Ureter (tissue), 1 donor: ENCODE measurements at regions not wholly inside any gene's neighbourhood (a gene's known extent, or its start where the extent isn't known, plus 50 kb on each side); places are given as distances from the start of the nearest gene placed in this dataset.

Source experiments
- DNase-seq: peaks from one replicate; pipeline ENCODE4 v3.0.0-alpha.2; 2020; ENCODE audit warnings: low spot score
- donor health status: DM: yes; HTN: yes; CAD: no.

DNA sequence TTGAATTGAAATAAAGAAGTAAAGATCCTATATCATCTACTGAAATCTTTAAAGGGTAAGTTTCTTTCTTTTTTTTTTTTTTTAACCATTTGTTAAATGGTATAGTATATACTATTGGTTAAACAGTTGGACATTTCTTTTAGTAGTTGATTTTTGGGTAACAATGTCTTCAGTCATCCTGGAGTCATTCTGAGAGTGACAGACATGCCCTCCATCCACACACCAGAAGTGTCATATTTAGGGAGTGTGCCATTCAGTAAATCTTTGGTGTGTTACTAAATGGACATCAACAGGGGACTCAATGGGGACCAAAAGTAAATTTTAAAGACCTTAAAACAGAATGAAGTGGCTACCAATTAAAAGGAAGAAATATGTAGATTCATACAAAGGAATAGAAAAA lies 50.8 kb upstream of the SLC39A10 start:
- no peak for DNase-seq

DNA sequence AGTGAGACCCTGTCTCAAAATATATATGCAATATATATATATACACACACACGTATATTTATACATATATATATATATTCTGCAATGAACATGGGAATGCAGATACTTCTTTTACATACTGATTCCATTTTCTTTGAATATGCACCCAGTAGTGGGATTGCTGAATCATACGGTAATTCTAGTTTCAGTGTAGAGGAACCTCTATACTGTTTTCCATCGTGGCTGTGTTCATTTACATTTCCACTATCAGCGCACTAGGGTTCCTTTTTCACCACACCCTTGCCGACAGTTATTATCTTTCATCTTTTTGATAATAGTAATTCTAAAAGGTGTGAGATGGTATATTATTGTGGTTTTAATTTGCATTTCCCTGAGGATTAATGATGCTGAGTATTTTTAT lies 52.3 kb upstream of the SLC39A10 start:
- DNase-seq: no peak

DNA sequence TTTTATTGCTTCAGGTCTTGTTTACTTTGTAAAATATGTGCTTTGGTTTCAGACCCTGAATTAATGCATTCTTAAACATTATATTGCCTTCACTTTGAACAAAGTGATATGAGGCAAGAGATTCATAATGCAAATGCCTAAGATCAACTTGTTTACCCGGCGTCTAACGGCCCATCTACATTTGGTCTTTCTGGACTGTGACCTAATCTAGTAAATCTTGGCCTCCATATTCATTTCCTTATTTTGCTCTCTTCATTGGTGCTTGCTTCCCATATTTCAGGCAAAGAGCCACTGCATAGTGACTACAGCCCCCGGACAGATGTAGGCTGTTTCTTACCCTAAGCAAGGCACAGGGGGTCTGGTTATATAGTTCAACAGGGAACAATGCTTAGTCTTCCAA lies 53.0 kb upstream of the SLC39A10 start:
- DNase-seq: no peak

- no peak for DNase-seq
These were observed 53.6 kb upstream of the SLC39A10 start for GRCh38 chr2:195603408-195603807.

- no peak for DNase-seq
These were observed 54.3 kb upstream of the SLC39A10 start for GRCh38 chr2:195602687-195603086.

GRCh38 chr2:195601361-195601760 lies 55.7 kb upstream of the SLC39A10 start:
- DNase-seq: no peak

- DNase-seq: no peak
These were observed 56.2 kb upstream of the SLC39A10 start for GRCh38 chr2:195600778-195601177.

- DNase-seq: no peak
These were observed 60.2 kb upstream of the SLC39A10 start for GRCh38 chr2:195596840-195597239.

DNA sequence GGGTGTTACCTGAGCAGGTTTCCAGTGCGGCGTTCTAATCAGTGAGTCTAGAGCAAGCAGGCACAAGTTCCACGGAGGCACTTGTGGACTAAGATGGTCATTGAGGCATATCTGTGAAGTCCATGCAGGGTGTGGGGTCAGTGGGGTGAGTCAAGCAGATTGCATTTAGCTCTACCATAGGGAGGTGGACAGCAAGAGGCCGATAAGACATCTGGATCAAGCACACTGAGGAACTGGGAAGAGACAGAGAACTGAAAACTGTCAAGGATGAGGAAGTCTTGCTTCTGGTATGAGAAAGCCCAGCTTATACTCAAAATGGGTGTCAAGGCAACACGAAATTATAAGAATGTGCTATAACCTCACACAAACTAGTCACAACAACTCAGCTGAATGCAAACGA lies 61.2 kb upstream of the SLC39A10 start:
- DNase-seq: no peak

- no peak for DNase-seq
These were observed 61.9 kb upstream of the SLC39A10 start for GRCh38 chr2:195594919-195595694.

GRCh38 chr2:195594248-195594647 lies 62.8 kb upstream of the SLC39A10 start:
- DNase-seq: no peak

- no peak for DNase-seq
These were observed 64.9 kb upstream of the SLC39A10 start for GRCh38 chr2:195592105-195592504.

DNA sequence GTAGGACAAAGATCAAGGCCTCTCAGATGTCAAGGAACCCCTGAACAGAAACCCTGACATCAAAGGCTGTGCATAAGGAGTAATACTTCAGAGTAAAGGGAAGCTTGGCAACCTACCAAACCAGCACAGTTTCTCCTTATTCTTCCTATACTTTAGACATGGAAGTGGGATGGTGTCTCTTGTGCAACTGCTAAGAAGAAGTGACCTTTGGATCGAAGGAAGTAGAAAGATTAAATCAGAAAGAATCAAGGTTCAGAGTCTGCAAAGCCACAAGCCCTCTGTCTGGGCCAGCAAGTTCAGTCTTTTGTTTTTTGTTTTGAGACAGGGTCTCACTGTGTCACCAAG lies 66.2 kb upstream of the SLC39A10 start:
- no peak for DNase-seq

DNA sequence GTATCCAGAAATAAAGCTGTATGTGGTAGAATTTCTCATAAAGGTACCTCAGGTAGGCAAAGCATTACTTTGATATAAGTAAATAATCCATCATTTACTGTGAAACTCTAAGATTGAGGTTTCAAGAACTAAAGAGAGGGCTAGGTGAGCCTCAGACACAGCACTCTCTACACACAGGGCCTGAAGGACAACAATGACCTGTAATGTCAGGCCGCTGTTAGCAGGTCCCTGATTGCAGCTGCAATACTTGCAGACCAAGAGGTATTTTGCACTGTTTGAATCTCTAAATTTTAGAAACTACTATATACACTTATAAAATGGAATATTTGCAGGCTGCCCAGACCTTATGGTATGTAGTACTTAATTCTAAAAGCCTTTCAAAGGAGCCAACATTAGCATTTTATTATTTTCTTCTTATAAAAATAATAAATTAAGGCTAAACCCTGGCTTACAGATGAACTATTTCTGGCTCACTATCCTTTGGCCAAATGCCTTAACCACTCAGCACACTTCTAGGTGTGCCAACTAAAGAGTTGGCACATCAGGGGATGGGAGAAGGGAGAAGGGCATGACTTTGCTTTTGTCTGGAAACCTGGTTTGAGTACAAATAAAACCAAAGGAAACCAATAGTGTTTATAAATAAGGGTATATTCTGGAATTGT lies 66.7 kb upstream of the SLC39A10 start:
- no peak for DNase-seq

DNA sequence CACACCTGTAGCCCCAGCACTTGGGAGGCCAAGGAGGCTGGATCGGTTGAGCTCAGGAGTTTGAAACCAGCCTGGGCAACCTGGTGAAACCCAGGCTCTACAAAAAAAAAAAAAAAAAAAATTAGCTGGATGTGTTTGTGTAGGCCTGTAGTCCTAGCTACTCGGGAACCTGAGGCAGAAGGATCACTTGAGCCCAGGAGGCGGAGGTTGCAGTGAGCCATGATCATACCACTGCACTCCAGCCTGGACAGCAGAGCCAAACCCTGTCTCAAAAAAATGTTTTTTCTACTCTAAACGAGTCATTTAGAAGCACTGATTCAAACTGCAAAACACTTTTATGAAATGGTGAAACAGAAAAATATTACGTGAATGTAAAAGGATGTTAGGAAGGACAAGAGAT lies 69.1 kb upstream of the SLC39A10 start:
- no peak for DNase-seq

GRCh38 chr2:195586062-195586714 lies 70.8 kb upstream of the SLC39A10 start:
- DNase-seq: no peak

DNA sequence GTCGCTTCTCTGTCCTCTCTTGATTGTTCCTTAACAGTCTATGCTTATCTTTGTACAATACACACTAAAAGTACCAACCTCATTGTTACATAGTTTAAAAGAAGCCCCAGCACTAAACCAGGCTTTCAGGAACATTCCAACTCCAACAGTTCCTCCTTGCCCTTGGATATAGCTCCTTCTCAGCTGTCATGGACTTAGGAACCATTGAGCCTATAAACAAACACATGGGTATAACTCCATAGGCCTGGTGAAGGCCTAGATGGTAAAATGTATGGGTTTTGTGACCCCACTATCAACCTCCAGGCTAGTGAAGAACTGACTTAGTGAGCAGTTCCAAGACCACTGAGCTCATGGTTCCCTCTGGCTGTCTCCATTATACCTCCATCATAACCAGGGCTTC lies 74.8 kb upstream of the SLC39A10 start:
- DNase-seq: no peak

DNA sequence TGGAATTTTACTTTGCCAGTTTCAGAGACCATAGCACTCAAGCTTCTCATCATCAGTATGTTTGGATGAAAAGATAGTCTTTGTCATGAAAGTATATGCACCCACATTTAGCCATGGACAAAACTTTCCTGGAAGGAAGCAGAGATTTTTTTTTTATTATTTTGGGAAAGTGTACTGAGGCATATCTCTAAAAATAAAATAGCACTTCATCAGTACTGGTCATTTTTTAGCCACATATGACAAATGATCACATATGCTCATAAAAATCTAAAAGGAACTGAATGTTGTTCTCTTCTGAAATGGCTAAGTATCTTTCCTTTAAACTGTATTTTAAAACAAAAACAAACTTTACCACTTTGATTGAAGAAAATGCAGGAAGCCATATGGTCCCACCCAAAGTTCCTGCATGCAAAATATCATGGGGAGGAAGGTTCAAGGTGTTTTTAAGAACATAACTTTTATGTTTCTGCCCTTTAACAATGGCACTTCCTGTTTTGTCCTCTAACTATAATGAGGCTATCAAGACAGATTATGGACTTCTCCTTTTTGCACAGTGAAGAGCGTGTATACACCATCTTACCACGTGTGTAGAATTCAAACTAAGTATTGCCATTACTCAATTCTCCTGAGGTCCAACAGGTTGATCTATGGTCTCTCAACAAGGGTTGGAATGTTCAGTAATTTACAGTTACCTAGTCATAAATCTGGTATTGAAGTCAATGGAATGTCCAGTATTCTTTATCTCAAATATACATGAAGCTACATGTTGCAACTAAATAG lies 77.1 kb upstream of the SLC39A10 start:
- DNase-seq: no peak

DNA sequence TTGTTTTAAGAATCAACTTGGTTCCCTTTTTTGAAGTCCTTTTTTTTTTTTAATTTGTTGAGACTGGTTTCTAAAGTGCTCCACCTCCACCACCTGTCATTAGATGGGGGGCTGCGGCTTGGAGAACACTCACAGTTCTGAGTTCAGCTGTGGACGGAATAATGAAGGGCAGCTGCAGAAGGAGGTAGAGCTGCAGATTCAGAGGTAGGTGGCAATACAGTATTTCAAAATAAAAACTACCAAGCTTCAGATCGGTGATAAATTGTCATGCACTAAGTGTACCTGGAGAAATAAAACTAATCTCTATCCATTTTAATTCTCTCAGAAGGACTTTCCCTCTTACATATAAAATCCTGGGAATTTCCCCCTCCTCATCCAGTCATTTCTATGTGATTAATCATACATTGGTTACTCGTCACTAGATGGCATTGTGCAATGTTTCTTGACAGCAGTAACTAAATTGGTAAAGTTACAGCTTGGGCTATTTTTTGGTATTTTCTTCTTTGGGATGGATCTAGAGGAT lies 81.1 kb upstream of the SLC39A10 start:
- no peak for DNase-seq

- no peak for DNase-seq
These were observed 82.0 kb upstream of the SLC39A10 start for GRCh38 chr2:195575016-195575415.

DNA sequence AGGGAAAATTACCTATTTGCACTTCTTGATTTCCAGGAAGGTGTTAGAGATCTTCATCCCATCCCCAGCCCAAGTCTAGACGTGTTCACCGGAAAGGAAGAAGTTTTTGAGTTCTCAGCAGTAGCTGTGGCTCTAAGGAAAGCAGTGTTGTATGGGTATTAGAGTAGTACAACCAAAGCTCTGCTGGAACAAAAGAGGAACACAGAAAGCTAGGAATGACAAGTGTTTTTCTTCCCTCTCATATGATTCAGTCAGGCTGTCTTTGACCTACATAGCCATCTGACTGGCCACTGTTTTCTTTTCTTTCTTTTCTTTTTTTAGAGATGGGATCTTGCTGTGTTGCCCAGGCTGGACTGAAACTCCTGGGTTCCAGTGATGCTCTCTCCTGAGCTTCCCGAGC lies 82.7 kb upstream of the SLC39A10 start:
- DNase-seq: no peak
